Tibial artery (tissue), 4 donors: ENCODE measurements at regions not wholly inside any gene's neighbourhood (a gene's known extent, or its start where the extent isn't known, plus 50 kb on each side); places are given as distances from the start of the nearest gene placed in this dataset.

Experiments used
- DNase-seq, 2 donors: peaks; one replicate each; pipeline ENCODE4 v3.0.0-alpha.2; 2019
- H3K27ac ChIP-seq, 2 donors: fragments of 200-600 bp; sonication (generic) in 1 of 2; 1 replicate in 1 of 2; 2 replicates in 1 of 2; pipeline ENCODE4 v1.5.1; 2018 to 2019; ENCODE audit warnings: mild to moderate bottlenecking in 1 of 2
- H3K27me3 ChIP-seq, 2 donors: fragments of 200-600 bp; sonication (generic) in 1 of 2; one replicate each; pipeline versions ENCODE4 v1.5.1 to v1.6.0; 2016 to 2019
- H3K36me3 ChIP-seq, 3 donors: fragments of 200-600 bp; sonication (generic) in 2 of 3; one replicate each; pipeline ENCODE4 v1.5.1; 2016 to 2019; ENCODE audit warnings: mild to moderate bottlenecking in 2 of 3
- H3K4me1 ChIP-seq, 4 donors: fragments of 200-600 bp; sonication (generic) in 2 of 4; 1 replicate in 3 of 4; 2 replicates in 1 of 4; pipeline ENCODE4 v1.5.1; 2016 to 2019
- H3K4me3 ChIP-seq, 2 donors: fragments of 200-600 bp; sonication (generic) in 1 of 2; 1 replicate in 1 of 2; 2 replicates in 1 of 2; pipeline ENCODE4 v1.5.1; 2018 to 2019; ENCODE audit warnings: mild to moderate bottlenecking in 2 of 2
- H3K9me3 ChIP-seq, 3 donors: fragments of 200-600 bp; sonication (generic) in 1 of 3; one replicate each; pipeline ENCODE4 v1.5.1; 2016 to 2019
- intact Hi-C: fragments of 100-400 bp; cut with DNase I; formaldehyde crosslinking; loops from one replicate; pipeline ENCODE4 v1.15.0; 2023; ENCODE audit warnings: low total_unique reads
- TF ChIP-seq, protein P1 (sequence below), 2 experiments: fragments of 200-600 bp in 1 of 2; fragments of 450-650 bp in 1 of 2; IDR thresholded peaks; one replicate each; pipeline ENCODE4 v1.5.1; 2017 to 2019; ENCODE audit warnings: antibody characterized with exemption in 2 of 2, mild to moderate bottlenecking in 1 of 2, moderate library complexity in 1 of 2

DNA sequence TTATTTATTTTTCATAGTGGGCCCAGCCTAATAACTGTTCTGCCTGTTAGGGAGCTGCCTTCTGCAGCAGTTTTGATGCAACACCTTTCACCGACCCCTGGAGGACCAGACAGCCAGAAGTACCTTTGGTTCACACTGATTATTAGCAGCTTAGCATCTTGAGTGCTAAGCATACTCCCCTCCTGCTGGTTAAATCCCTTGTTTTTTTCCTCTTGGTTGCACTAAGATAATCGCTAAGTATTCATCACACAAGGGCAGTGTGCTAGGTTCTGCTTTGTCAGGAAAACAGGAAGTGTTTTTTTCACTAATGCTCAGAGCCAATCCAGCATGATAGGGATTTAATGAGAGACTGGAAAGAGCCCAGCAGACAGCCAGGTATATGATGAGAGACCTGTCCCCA, 437.0 kb downstream of the FUT8 start:
- Histone ChIP-seq H3K4me3 (no peak overlapping the region), H3K9me3 (no peaks in the 10 kb centered on the region), H3K27me3 (no peaks in the 10 kb centered on the region), H3K27ac (no peak overlapping the region), H3K4me1 (no peaks in the 10 kb centered on the region), H3K36me3 (no peaks in the 10 kb centered on the region)
- DNase-seq = no peak
- TF ChIP-seq, protein P1, sequence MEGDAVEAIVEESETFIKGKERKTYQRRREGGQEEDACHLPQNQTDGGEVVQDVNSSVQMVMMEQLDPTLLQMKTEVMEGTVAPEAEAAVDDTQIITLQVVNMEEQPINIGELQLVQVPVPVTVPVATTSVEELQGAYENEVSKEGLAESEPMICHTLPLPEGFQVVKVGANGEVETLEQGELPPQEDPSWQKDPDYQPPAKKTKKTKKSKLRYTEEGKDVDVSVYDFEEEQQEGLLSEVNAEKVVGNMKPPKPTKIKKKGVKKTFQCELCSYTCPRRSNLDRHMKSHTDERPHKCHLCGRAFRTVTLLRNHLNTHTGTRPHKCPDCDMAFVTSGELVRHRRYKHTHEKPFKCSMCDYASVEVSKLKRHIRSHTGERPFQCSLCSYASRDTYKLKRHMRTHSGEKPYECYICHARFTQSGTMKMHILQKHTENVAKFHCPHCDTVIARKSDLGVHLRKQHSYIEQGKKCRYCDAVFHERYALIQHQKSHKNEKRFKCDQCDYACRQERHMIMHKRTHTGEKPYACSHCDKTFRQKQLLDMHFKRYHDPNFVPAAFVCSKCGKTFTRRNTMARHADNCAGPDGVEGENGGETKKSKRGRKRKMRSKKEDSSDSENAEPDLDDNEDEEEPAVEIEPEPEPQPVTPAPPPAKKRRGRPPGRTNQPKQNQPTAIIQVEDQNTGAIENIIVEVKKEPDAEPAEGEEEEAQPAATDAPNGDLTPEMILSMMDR (IDR thresholded peaks at IDR 0.05) = no peak
- intact Hi-C loops = no loop called here

DNA sequence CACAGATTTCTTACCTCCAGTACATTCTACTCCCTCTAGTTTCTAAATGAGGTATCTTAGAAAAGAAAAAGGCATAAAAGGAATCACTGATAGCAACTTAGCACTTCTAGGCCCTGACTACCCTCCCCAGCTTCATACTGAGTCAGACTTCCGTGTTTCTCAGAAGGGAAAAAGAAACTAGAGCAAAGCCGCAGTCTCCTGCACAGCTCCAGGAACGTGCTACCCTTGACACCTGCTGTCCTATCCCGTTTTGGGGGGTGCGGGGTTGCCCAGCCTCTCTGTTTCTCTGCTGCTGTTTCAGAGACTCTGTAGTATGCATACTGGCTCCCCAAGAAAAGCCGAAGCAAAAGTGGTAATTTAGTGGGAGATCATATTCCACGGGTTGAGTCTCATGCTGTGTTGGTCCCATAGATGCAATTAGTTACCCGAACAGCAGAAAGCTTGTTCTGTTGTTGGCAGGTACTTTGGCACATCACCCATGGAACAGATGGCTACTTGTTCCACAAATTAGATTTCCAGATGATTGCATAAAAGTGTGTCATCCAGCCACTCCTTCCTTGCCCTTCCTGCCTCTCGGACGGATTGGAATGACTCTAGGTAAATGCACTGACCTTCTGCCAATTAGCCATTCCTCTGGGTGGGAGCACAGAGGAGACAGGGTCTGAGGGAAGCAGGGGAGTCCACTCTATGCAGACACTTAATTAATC, 438.1 kb downstream of the FUT8 start:
- intact Hi-C loops = no loop called here
- no peaks in the 10 kb centered on the region for H3K36me3 ChIP-seq
- no peak for DNase-seq
- H3K27ac ChIP-seq = no peak overlapping the region
- TF ChIP-seq, protein P1 (IDR thresholded peaks at IDR 0.05) = no peak
- no peaks in the 10 kb centered on the region for H3K4me1 ChIP-seq
- no peak overlapping the region for H3K4me3 ChIP-seq
- H3K9me3 ChIP-seq = no peaks in the 10 kb centered on the region
- H3K27me3 ChIP-seq = no peaks in the 10 kb centered on the region

DNA sequence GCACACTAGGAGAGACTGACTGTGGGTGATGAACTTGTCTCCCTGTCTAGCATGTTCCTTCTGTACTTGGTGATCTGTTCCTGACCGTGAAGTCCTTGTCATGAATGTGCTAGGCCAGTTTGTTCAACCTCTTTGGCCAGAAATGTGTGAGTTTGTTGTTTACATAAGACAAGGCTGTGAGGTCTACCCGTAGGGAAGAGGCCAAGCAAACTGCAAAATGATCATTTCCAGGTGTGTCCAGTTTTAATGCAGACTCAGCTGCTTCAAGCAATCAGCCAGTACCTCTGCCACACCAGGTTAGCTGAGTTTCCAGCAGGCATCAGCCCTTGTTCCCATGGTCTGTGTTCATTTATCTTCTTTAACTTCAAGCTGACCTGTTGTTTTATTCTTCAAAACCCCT, 440.2 kb downstream of the FUT8 start:
- H3K4me1 ChIP-seq = no peaks in the 10 kb centered on the region
- no peaks in the 10 kb centered on the region for H3K9me3 ChIP-seq
- no peaks in the 10 kb centered on the region for H3K27me3 ChIP-seq
- no peaks in the 10 kb centered on the region for H3K36me3 ChIP-seq
- no peak for DNase-seq
- intact Hi-C loops = no loop called here
- H3K4me3 ChIP-seq = no peak overlapping the region
- TF ChIP-seq, protein P1 (IDR thresholded peaks at IDR 0.05) = no peak
- no peak overlapping the region for H3K27ac ChIP-seq

DNA sequence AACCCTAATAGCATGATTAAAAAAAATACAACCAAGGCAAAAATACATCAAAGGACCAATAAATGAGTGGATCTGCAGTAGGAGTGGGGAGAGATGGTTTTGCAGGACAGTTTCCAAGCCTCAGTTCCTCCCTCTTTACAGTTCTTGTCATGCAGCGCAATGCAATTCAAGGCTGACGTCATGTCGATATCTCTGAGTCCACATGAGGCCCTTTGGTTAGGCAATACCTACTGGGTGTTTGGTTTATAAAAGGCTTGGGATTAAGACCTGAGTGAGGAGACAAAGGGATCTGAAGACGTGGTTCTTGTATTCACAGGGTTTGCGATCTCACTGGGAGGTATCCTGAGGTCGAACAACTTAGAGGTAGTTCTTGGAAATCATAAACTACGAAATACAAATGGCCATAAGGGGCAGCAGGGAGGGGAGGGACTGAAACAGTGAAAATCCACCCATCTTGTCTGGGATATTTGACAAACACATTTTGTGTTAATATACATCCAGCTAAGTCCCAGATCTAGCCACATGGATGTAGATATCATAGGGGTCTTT, 441.0 kb downstream of the FUT8 start:
- Histone ChIP-seq H3K36me3 (no peaks in the 10 kb centered on the region), H3K27ac (no peak overlapping the region), H3K4me3 (no peak overlapping the region), H3K27me3 (no peaks in the 10 kb centered on the region), H3K4me1 (no peaks in the 10 kb centered on the region), H3K9me3 (no peaks in the 10 kb centered on the region)
- no peak for DNase-seq
- intact Hi-C loops = no loop called here
- TF ChIP-seq, protein P1 (IDR thresholded peaks at IDR 0.05) = no peak

DNA sequence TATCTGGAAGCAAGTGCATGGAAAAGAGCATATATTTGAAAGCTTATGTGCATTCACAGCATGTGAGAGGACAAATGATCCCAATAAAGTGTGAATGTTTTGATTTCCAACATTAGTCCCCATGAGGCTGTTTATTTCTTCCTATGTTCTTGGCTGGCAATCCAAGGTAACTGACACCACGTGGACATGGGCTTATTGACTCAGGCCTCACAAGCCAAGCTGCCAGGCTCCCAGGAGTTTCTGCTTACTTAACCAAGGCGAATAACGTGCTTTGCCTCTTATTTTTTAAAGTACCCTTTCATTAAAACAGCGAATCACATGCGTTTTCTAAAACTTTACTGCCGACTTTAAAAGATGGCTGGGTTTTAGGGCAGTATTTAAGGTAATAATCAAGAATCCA, 441.7 kb downstream of the FUT8 start:
- H3K27me3 ChIP-seq = no peaks in the 10 kb centered on the region
- H3K36me3 ChIP-seq = no peaks in the 10 kb centered on the region
- intact Hi-C loops = no loop called here
- TF ChIP-seq, protein P1 (IDR thresholded peaks at IDR 0.05) = no peak
- no peaks in the 10 kb centered on the region for H3K9me3 ChIP-seq
- no peak overlapping the region for H3K27ac ChIP-seq
- H3K4me3 ChIP-seq = no peak overlapping the region
- H3K4me1 ChIP-seq = no peaks in the 10 kb centered on the region
- no peak for DNase-seq
